Lower lobe of right lung (tissue), 2 donors: ENCODE measurements at regions not wholly inside any gene's neighbourhood (a gene's known extent, or its start where the extent isn't known, plus 50 kb on each side); places are given as distances from the start of the nearest gene placed in this dataset.
"Not testable (repeated sequence)": the region's sequence is repeated elsewhere in the genome, so short reads cannot be mapped to it uniquely, and the experiment has no call there.

Experiments used
- ATAC-seq, 2 donors: fragments of 200-7000 bp; cut with Tn5 transposase; one replicate each; pipeline ENCODE4 v1.9.1; 2020 to 2022; ENCODE audit warnings: mild to moderate bottlenecking in 2 of 2, moderate library complexity in 2 of 2
- DNase-seq: peaks from one replicate; pipeline ENCODE4 v3.0.0-alpha.2; 2020
- H3K27ac ChIP-seq: fragments of 200-600 bp; one replicate; pipeline ENCODE4 v1.8.0; 2022
- H3K27me3 ChIP-seq: fragments of 200-600 bp; one replicate; pipeline ENCODE4 v1.8.0; 2022; ENCODE audit warnings: low read depth
- H3K36me3 ChIP-seq: fragments of 200-600 bp; one replicate; pipeline ENCODE4 v1.8.0; 2022; ENCODE audit warnings: mild to moderate bottlenecking
- H3K4me1 ChIP-seq: fragments of 200-600 bp; one replicate; pipeline ENCODE4 v1.8.0; 2022
- H3K4me3 ChIP-seq: fragments of 200-600 bp; one replicate; pipeline ENCODE4 v1.8.0; 2022; ENCODE audit warnings: mild to moderate bottlenecking
- H3K9me3 ChIP-seq: fragments of 200-600 bp; one replicate; pipeline ENCODE4 v1.8.0; 2022
- CTCF ChIP-seq: fragments of 200-600 bp; IDR thresholded peaks from one replicate; pipeline ENCODE4 v1.8.0; 2022; ENCODE audit warnings: antibody characterized with exemption, mild to moderate bottlenecking
- intact Hi-C: fragments of 100-400 bp; cut with DNase I; formaldehyde crosslinking; loops from one replicate; pipeline ENCODE4 v1.11.0; 2022
- donor health status: DM: no; HTN: yes; CAD: no; lungs with severe emphysema.

GRCh38 chr11:126132319-126132718 is 69.7 kb upstream of the CDON start:
- no peak for TF ChIP-seq CTCF
- peak overlapping the region; percentile 75 for H3K27ac ChIP-seq
- H3K9me3 ChIP-seq: no peaks in the 10 kb centered on the region
- no peak overlapping the region for H3K4me3 ChIP-seq
- intact Hi-C loops: no loop called here
- DNase-seq (peak; percentile 89), ATAC-seq (peak; percentile 90)
- H3K27me3 ChIP-seq: no peaks in the 10 kb centered on the region
- peaks cover 33% of the 10 kb centered on the region for H3K4me1 ChIP-seq
- H3K36me3 ChIP-seq: no peaks in the 10 kb centered on the region

- H3K27me3 ChIP-seq, H3K36me3 ChIP-seq, ATAC-seq, intact Hi-C loops, H3K4me3 ChIP-seq, H3K9me3 ChIP-seq, DNase-seq: not testable (repeated sequence)
- peaks cover 26% of the 10 kb centered on the region for H3K4me1 ChIP-seq
- peak overlapping the region; percentile 13 for H3K27ac ChIP-seq
Measured at GRCh38 chr11:126130781-126131180, 68.1 kb upstream of the CDON start.

- intact Hi-C loops: no loop called here
Measured at GRCh38 chr11:126129727-126130671, 67.3 kb upstream of the CDON start.

GRCh38 chr11:126127898-126128297 is 65.2 kb upstream of the CDON start:
- Histone ChIP-seq H3K27ac (no peak overlapping the region), H3K36me3 (no peaks in the 10 kb centered on the region), H3K27me3 (no peaks in the 10 kb centered on the region), H3K4me3 (no peak overlapping the region), H3K9me3 (no peaks in the 10 kb centered on the region), H3K4me1 (peaks cover 21% of the 10 kb centered on the region)
- no peak for DNase-seq
- intact Hi-C loops: no loop called here
- no peak for TF ChIP-seq CTCF
- no peak for ATAC-seq

More at GRCh38 chr11:126129727-126130671, 67.3 kb upstream of the CDON start:
- H3K27ac ChIP-seq: peak overlapping the region; percentile 13
- peaks cover 21% of the 10 kb centered on the region for H3K4me1 ChIP-seq
- no peak for TF ChIP-seq CTCF
- ATAC-seq (peak; percentile 70 to 75), DNase-seq (peak; percentile 69)
- no peaks in the 10 kb centered on the region for H3K9me3 ChIP-seq
- no peak overlapping the region for H3K4me3 ChIP-seq
- H3K36me3 ChIP-seq: no peaks in the 10 kb centered on the region
- no peaks in the 10 kb centered on the region for H3K27me3 ChIP-seq

GRCh38 chr11:126127284-126127845 is 64.7 kb upstream of the CDON start:
- ATAC-seq (no peak), DNase-seq (no peak)
- TF ChIP-seq CTCF: no peak
- Histone ChIP-seq H3K36me3 (no peaks in the 10 kb centered on the region), H3K27ac (no peak overlapping the region), H3K4me1 (peaks cover 21% of the 10 kb centered on the region), H3K27me3 (no peaks in the 10 kb centered on the region), H3K4me3 (no peak overlapping the region), H3K9me3 (no peaks in the 10 kb centered on the region)
- intact Hi-C loops: no loop called here

- Histone ChIP-seq H3K4me1 (no peaks in the 10 kb centered on the region), H3K4me3 (no peak overlapping the region), H3K27ac (no peak overlapping the region), H3K36me3 (no peaks in the 10 kb centered on the region), H3K27me3 (no peaks in the 10 kb centered on the region), H3K9me3 (no peaks in the 10 kb centered on the region)
- ATAC-seq: no peak
- intact Hi-C loops: no loop called here
- DNase-seq: no peak
- TF ChIP-seq CTCF: no peak
Measured at GRCh38 chr11:126124231-126124661, 61.6 kb upstream of the CDON start.
